Sigmoid colon (tissue), 3 donors: ENCODE measurements at regions not wholly inside any gene's neighbourhood (a gene's known extent, or its start where the extent isn't known, plus 50 kb on each side); places are given as distances from the start of the nearest gene placed in this dataset.

Experiments used
- CTCF ChIP-seq, 4 experiments: fragments of 450-650 bp in 3 of 4; fragments of 200-600 bp in 1 of 4; IDR thresholded peaks; one replicate each; pipeline ENCODE4 v1.5.1; 2016 to 2019; ENCODE audit warnings: antibody characterized with exemption in 4 of 4, mild to moderate bottlenecking in 3 of 4, moderate library complexity in 2 of 4
- POLR2A ChIP-seq, 2 donors: fragments of 450-650 bp; IDR thresholded peaks; one replicate each; pipeline ENCODE4 v1.6.1; 2016; ENCODE audit warnings: antibody characterized with exemption in 2 of 2, mild to moderate bottlenecking in 2 of 2, moderate library complexity in 2 of 2

DNA sequence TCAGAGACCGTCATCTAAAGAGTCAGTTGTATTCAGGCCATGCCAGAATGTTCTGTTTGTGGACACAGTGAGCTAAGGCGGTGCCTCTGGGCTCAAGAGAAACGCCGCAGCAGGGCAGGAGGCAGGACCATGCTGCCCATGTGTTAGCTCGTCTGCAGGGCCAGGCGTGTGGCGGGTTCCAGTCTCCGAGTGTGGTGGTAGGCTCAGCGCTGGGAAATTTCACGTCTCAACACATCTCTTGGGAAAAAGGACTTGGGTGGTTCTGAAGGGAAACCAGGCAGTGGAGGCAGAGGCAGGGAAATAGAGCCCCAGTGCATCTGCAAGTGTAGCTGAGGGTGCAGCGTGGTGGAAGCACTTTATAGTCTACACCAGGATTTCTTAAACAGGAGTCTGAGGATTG, 56.9 kb upstream of the TAGAP start:
- TF ChIP-seq POLR2A (IDR thresholded peaks at IDR 0.05) (no peak), CTCF (IDR thresholded peaks at IDR 0.05) (no peak)
